ENCODE measurements at regions not wholly inside any gene's neighbourhood (a gene's known extent, or its start where the extent isn't known, plus 50 kb on each side); places are given as distances from the start of the nearest gene placed in this dataset.
A peak's percentile ranks its signal among the peaks of the same experiment; 100 is the strongest.

- TF ChIP-seq GATA2 (IDR thresholded peaks at IDR 0.05; ENCODE audit: low read depth, low read length) (no peak), GATA3 (IDR thresholded peaks at IDR 0.05; ENCODE audit: low read depth, low read length) (no peak)
These were observed 396.7 kb upstream of the RGMA start for GRCh38 chr15:93485438-93486327.

- no peak for TF ChIP-seq GATA3 (IDR thresholded peaks at IDR 0.05; ENCODE audit: low read depth, low read length)
- TF ChIP-seq GATA2 (IDR thresholded peaks at IDR 0.05; ENCODE audit: low read depth, low read length) = no peak
These were observed 394.9 kb upstream of the RGMA start for GRCh38 chr15:93483923-93484322.

- TF ChIP-seq GATA2 (IDR thresholded peaks at IDR 0.05; ENCODE audit: low read depth, low read length) (no peak), GATA3 (IDR thresholded peaks at IDR 0.05; ENCODE audit: low read depth, low read length) (no peak)
These were observed 393.7 kb upstream of the RGMA start for GRCh38 chr15:93482731-93483130.

GRCh38 chr15:93479715-93480114 lies 390.7 kb upstream of the RGMA start:
- TF ChIP-seq GATA3 (IDR thresholded peaks at IDR 0.05; ENCODE audit: low read depth, low read length) (no peak), GATA2 (IDR thresholded peaks at IDR 0.05; ENCODE audit: low read depth, low read length) (no peak)

- TF ChIP-seq GATA3 (IDR thresholded peaks at IDR 0.05; ENCODE audit: low read depth, low read length) (no peak), GATA2 (IDR thresholded peaks at IDR 0.05; ENCODE audit: low read depth, low read length) (no peak)
These were observed 389.9 kb upstream of the RGMA start for GRCh38 chr15:93478947-93479346.

GRCh38 chr15:93477721-93478120 lies 388.7 kb upstream of the RGMA start:
- TF ChIP-seq GATA2 (IDR thresholded peaks at IDR 0.05; ENCODE audit: low read depth, low read length) = no peak
- TF ChIP-seq GATA3 (IDR thresholded peaks at IDR 0.05; ENCODE audit: low read depth, low read length) = no peak

GRCh38 chr15:93477188-93477587 lies 388.2 kb upstream of the RGMA start:
- TF ChIP-seq GATA3 (IDR thresholded peaks at IDR 0.05; ENCODE audit: low read depth, low read length) = no peak
- TF ChIP-seq GATA2 (IDR thresholded peaks at IDR 0.05; ENCODE audit: low read depth, low read length) = no peak

- TF ChIP-seq GATA2 (IDR thresholded peaks at IDR 0.05; ENCODE audit: low read depth, low read length) (no peak), GATA3 (IDR thresholded peaks at IDR 0.05; ENCODE audit: low read depth, low read length) (no peak)
These were observed 387.6 kb upstream of the RGMA start for GRCh38 chr15:93476491-93477177.

- TF ChIP-seq GATA3 (IDR thresholded peaks at IDR 0.05; ENCODE audit: low read depth, low read length) (no peak), GATA2 (IDR thresholded peaks at IDR 0.05; ENCODE audit: low read depth, low read length) (no peak)
These were observed 385.7 kb upstream of the RGMA start for GRCh38 chr15:93474728-93475127.

- TF ChIP-seq GATA3 (IDR thresholded peaks at IDR 0.05; ENCODE audit: low read depth, low read length) (no peak), GATA2 (IDR thresholded peaks at IDR 0.05; ENCODE audit: low read depth, low read length) (no peak)
These were observed 381.0 kb upstream of the RGMA start for GRCh38 chr15:93469994-93470393.

- TF ChIP-seq GATA2 (IDR thresholded peaks at IDR 0.05; ENCODE audit: low read depth, low read length) (no peak), GATA3 (IDR thresholded peaks at IDR 0.05; ENCODE audit: low read depth, low read length) (no peak)
These were observed 378.3 kb upstream of the RGMA start for GRCh38 chr15:93467337-93467736.

- no peak for TF ChIP-seq GATA3 (IDR thresholded peaks at IDR 0.05; ENCODE audit: low read depth, low read length)
- TF ChIP-seq GATA2 (IDR thresholded peaks at IDR 0.05; ENCODE audit: low read depth, low read length) = no peak
These were observed 377.4 kb upstream of the RGMA start for GRCh38 chr15:93466380-93466779.

- no peak for TF ChIP-seq GATA2 (IDR thresholded peaks at IDR 0.05; ENCODE audit: low read depth, low read length)
- TF ChIP-seq GATA3 (IDR thresholded peaks at IDR 0.05; ENCODE audit: low read depth, low read length) = no peak
These were observed 373.7 kb upstream of the RGMA start for GRCh38 chr15:93462690-93463089.

GRCh38 chr15:93460717-93461116 lies 371.7 kb upstream of the RGMA start:
- 0 out of 2 replicates have a peak, but pooled peaks have one; percentile 19 for TF ChIP-seq GATA3 (IDR thresholded peaks at IDR 0.05; ENCODE audit: low read depth, low read length)
- TF ChIP-seq GATA2 (IDR thresholded peaks at IDR 0.05; ENCODE audit: low read depth, low read length) = no peak

- no peak for TF ChIP-seq GATA2 (IDR thresholded peaks at IDR 0.05; ENCODE audit: low read depth, low read length)
- TF ChIP-seq GATA3 (IDR thresholded peaks at IDR 0.05; ENCODE audit: low read depth, low read length) = no peak
These were observed 370.4 kb upstream of the RGMA start for GRCh38 chr15:93459396-93459795.

Measured in SH-SY5Y (cell line).